NCI-H1105 (cell line): ENCODE measurements at regions not wholly inside any gene's neighbourhood (a gene's known extent, or its start where the extent isn't known, plus 50 kb on each side); places are given as distances from the start of the nearest gene placed in this dataset.

Source experiments
- DNase-seq: peaks from one replicate; lab custom pipeline; 2025; lab: John Stamatoyannopoulos, UW

DNA sequence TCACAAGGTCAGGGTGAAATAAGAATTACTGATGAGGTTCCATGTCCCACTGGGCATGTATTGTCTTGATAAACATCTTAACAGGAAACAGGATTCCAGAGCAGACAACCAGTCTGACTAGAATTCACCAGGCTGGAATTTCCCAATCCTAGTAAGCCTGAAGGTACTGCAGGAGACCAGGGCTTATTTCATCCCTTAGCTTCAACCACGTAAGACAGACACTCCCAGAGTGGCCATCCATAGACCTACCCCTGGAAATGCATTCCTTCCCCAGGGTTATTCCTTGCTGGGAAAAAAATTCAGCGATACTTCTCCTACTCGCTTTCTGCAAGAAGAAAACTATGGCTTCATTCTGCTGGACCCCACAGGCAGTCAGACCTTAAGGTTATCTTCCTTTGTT lies 785.4 kb downstream of the NR2F1-AS1 start:
- DNase-seq: no peak

DNA sequence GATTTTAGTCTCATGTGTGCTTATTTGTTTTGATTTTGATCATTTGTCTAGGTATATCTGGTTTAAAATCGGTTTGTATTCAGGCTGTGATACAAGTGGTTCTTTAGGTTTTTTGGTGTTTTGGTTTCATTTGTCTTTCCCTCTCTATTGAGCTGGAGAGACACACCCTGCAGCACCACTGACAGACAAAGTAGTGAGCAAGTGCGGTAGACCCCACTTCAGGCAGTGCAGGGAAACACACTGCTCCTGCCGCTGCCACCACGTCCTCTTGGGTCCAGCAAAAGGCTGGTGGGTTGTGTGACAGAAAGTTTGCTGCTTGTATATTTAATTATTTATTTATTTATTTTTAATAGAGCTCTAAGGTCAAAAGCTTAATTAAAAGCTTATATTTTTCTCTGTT lies 801.0 kb downstream of the NR2F1-AS1 start:
- no peak for DNase-seq

DNA sequence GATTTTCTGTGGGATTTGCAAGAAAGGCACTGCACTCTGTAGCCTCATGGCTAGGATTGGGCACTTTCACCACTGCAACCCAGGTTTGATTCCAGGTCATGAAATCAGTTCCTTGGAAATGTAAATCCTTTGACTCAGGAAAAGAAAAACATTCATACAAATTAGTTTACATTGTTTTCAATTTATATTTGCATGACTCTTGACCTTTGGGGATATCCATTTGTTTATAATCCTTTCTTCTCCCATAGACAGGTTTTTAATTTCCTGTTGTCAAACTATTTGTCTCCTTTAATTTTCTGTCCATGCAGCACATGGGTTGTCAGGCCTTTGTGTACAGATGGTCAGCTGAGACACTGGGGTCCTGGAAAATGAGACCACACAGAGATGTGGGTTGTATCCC lies 801.5 kb downstream of the NR2F1-AS1 start:
- DNase-seq: no peak

DNA sequence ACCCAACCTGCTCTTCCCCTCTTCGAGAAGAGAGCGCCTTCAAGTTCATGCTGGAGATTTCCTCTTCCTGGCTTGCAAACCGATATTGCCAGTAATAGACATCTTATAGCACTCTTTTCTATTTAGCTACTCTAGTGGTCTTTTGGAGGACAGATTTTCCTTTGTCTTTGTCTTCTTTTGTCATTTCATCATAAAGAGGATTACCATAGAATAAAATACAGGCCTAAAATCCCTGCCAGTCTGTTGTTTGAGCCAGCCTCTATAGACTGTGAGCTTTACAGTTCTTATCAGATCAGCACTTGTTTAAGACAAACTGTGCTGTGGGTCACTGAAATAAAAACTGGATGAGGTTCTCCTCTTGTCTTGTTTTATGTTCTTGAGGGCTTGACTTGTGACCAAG lies 802.8 kb downstream of the NR2F1-AS1 start:
- DNase-seq: no peak

DNA sequence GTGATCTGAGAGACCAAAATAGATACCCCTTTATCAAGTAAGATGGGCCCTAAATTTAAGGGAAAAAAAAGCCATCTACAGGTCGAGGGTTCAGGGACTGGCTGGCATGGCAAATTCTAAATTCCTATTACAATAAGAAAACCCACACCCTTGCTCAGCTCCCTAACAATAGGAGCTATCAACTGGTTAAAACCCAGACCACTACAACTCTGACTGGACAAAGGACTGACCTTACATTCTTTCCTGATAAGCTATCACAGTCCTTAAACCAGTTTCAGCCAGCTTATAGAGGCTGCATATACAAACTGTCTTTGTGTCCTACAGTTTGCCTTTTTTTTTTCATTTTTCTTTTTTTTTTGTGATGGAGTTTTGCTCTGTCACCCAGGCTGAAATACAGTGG lies 803.6 kb downstream of the NR2F1-AS1 start:
- DNase-seq: no peak

DNA sequence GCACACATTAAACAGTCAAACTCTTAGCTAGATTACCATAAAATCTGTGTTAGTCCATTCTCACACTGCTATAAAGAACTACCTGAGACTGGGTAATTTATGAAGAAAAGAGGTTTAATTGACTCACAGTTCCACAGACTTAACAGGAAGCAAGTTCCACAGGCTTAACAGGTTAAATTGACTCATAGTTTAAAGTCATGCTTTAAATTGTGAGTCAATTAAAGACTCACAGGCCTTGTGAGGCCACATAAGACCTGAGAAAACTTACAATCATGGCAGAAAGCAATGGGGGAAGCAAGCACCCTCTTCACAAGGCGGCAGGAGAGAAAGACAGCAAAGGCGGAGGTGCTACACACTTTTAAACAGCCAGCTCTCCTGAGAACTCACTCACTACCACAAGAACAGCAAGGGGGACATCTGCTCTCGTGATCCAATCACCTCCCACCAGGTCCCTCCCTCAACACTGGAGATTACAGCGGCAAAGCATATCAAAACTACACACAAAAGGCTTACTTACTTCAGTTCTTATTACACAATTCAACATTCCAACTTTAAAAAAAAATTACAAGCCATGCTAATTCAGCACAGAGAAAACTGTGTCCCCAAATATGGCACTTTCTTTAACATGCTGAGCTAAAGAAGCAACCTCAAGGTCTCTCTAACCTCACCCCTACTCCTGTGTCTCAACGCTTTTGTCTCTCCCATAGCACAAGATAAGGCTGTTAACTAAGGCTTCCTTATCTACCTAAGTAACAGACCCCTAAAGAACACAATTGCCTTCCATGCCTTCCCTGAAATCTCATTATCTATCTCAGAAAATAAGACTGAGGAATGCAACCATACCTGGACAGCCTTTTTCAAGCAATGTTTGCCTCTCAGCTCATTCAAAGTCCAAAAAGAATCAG lies 805.1 kb downstream of the NR2F1-AS1 start:
- DNase-seq: no peak

DNA sequence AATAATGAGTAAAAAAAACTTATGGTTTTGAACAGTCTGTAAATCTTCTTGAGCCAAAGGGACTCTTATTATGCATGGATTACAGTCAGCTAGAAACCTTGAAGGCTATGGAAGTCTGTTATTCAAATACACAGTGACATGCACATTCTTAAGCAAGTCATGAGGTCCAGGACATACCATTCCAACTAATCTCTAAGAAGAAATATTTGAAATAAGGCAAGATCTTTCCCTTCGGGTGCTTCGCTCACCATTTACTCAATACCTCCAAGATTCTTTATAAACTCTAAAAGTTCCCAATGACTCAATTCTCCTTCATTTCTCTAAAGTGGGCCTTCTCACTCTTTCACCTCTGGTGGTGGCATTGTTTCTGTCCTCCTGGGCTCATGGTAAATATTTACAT lies 811.0 kb downstream of the NR2F1-AS1 start:
- no peak for DNase-seq

DNA sequence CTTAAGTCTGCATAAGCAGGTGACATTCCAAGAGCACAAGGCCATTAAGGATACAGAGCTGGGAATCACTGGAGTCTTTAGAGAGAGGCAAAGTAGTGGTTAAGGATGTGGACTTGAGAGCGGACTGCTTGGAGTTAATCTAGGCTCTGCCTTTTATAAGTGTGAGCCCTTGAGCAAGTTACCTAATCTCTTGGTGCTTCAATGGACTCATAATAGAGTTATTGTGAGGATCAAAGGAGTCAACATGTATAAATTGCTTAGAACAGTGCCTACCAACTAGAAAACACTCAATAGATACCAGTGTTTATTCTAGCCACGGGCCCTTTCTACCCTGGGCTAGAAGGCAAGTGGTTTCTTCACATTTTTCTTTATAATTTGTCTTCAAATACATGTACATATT lies 819.4 kb downstream of the NR2F1-AS1 start:
- DNase-seq: no peak

DNA sequence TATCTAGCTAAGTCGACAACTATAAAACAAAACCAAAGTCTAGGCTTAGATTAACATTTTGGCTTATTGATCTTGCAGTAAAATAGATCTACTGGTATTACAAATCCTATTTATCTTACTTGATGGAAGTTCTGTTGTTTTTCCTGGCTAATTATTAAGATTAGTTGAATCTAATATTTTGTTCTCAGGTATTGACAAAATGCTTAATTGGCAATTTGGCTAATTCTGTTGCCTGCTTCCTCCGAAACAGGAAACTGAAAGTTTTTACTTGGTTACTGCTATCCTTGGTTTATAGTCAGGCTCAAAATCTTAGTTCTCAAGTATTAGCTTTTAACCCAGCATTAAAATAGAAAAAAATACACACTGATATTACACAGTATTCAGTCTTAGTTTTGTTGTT lies 820.5 kb downstream of the NR2F1-AS1 start:
- no peak for DNase-seq

DNA sequence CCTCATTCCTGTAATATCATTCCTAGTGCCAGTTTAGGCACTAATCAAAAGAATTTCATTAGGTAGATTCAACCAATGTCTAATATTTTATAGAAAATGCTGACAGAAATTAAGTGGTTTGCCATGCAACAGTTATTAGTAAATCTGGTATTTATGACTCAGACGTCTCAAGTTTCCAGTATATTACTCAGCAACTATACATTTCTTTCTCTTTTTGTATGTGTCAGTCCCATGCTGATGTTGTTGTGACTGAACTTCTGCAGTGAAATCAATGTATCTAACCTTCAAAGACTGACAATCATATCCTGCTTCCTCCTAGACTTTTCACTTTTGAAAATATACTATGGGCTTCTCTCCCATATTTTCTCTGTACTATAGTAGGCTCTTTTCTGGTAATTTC lies 822.5 kb downstream of the NR2F1-AS1 start:
- no peak for DNase-seq

DNA sequence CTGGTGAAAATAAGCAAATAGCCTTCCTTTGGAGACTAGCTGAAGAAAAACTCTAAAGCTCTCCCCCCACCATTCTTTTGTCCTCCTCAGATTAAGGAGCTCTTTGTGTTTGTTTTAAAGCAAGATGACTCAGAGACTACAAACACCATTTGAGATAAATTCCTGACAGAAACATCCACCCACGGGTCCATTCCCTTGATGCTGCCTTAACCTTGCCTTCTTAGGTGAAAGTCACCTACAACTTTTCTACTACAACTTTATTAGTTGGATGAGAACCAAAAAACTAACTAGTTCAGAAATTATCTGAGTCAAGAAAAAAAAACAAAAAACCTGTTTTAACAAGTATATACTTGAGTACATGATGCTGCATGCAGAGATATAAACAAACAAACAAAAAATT lies 831.1 kb downstream of the NR2F1-AS1 start:
- no peak for DNase-seq

DNA sequence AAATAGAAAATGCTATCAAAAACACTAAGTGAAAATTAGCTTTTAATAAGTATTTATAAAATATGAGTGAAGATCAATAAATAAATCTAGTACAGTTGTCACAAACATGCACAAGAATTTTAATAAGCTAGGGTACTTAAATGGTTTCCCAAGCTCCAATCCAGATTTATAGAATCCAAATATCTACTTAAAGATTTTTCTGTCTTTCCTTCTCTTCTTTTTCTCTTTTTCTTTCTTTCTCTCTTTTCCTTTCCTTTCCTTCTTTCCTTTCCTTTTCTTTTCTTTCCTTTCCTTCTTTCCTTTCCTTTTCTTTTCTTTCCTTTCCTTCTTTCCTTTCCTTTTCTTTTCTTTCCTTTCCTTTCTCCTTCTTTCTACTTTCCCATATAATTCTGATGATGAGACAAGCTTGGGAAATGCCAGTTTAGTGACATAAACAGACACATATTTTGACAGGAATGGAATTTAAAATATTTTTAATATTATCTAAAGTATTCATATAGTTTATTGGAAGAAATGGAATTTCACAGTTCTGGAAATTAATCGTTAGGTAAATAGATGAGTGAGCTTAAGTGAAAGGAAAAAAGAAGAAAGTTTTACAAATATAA lies 832.8 kb downstream of the NR2F1-AS1 start:
- DNase-seq: no peak

DNA sequence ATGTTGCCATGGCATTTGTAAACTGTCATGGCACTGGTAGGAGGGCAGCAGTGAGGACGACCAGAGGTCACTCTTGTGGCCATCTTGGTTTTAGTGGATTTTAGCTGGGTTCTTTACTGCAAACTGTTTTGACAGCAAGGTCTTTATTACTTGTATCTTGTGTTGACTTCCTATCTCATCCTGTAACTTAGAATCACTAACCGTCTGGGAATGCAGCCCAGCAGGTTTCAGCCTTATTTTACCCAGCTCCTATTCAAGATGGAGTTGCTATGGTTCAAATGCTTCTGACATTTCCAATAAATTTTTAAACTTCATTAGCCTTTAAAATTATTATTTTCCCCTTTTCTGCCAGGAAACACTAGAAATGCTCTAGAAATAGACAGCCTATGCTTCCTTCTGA lies 839.1 kb downstream of the NR2F1-AS1 start:
- no peak for DNase-seq

DNA sequence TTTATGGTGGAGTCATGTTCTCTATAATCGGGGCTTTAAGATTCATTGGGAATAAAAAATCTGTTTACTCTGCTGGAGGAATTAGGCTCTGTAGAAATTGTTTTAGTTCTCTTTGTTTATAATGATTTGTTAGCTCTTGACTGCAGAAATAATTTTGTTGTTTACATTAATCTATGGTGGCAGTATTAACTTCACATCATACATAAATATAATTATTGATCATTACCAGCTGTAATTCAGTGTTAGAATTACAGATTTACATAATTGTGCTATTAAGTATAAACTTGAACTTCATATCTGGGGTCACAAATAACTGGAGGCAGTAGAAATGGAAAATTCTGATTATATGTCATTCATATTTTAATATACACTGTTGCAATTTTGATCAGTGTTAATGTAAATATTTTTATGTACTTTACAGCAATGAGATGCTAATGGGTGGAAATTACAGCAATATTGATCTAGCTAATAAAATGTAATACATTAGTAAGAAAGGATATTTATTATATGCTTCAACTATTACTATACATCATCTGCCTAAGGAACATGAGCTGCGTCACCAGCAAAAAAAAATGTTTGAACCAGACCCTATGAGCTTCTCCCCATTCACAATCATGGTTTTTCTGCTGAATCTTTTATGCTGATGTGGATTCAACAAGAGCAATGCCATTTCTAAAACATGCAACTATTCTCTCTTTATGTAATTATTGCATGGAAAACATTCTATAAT lies 846.6 kb downstream of the NR2F1-AS1 start:
- no peak for DNase-seq

DNA sequence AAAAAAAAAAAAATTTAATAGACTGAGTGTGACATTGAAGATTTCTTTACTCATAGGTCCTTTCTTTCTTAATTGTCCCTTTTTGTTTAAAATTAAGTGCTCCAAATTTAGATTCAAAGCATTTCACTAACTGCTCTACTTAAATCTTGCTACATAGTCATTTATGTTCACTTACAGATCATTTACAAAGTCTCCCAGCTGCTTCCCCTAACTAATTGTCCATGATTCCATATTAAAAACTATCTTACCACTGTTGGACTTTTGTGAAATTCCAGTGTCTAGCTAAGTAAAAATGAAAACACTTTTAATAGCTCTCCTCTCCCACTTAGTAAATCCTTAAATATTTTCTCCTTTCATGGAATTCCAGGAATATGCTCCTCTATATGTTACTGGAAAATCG lies 850.5 kb downstream of the NR2F1-AS1 start:
- no peak for DNase-seq

DNA sequence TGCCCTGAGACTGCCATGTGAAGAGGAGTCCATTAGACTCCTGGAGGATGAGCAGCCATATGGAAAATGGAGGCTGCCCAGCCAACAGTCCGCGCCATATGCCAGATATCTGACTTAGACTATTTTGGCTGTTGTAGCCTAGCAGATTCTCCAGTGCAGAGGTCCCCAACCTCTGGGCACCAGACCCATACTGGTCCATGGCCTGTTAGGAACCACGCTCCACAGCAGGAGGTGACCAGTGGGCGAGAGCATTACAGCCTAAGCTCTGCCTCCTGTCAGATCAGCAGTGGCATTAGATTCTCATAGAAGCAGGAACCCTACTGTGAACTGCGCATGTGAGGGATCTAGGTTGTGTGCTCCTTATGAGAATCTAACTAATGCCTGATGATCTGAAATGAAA lies 851.9 kb downstream of the NR2F1-AS1 start:
- no peak for DNase-seq

DNA sequence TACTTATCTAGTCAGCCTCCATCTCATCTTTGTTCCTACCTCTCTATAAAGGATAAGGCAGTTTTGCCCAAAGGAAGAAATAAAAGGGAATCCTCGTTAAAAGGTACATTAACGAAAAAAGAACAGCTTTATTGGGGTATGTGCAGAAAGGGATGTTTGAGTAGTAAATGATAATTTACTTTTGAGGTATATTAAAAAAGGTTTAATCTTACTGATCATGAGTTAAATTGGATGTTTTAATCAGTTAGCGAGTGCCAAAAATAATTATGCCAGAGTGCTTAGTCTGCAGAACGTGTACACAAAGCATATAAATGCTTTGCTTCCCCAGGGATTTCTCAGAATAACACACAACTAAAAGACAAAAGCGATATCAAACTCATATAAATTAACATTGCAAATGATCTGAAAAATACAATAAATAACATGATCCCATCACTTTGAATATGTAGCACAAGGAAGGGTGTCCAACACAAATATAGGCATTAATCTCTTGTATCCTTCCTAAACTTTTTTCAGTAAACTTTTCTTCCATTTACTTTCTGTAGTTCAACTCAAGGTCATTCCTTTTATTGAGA lies 865.0 kb downstream of the NR2F1-AS1 start:
- DNase-seq: no peak

DNA sequence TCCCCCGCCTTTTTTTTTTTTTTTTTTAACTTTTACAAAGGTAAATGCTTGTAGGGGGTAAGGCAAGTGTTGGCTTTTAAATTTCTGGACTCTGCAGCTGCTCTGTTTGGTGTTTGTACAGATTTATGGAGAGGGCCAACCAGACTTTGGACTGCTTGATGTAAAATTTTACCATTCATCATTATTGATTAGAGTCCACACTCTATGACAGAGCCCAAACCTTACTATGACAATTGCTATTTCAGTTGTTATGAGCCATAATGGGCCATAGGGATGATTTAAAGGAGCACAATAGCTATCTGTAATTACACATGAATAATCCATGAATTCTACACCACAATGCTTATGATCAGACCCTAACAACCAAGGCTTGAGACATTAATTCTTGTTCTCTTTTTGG lies 867.2 kb downstream of the NR2F1-AS1 start:
- no peak for DNase-seq

DNA sequence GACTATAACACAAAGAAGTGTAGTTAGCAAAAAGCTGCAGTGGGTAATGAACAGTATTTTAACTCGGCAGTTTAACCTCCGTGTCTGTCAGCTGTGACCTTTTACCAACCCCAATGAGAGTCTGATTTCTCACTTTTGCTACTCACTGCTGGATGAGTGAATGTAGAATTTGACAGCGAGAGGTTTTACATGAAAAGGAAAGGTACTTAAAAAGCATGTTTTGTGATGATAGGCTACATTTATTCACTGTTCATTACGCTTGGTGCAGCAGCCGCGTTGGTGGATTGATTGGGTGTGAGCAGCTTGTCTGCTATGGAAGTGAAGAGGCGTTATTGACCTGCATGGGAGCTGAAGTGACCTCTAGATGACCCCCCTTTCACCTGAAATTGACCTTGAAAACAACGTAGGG lies 867.7 kb downstream of the NR2F1-AS1 start:
- DNase-seq: no peak

DNA sequence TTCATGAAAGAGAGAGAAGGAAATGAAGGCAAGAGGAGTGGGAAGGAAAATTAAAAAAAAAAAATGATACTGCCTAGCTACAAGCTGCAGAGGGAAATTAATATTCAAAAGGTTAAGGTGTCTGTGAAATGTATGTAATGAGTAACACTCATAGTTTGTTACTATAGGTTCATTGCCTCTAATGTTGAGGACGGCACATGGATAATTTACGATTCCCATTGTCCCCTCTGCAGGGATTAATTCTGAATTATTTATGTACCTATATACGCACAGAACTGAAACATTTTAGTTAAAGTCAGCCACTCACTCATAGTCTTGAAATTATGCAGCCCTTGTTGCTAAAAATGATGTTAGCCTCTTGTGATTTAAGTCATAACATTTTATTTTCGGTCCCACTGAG lies 869.1 kb downstream of the NR2F1-AS1 start:
- no peak for DNase-seq

DNA sequence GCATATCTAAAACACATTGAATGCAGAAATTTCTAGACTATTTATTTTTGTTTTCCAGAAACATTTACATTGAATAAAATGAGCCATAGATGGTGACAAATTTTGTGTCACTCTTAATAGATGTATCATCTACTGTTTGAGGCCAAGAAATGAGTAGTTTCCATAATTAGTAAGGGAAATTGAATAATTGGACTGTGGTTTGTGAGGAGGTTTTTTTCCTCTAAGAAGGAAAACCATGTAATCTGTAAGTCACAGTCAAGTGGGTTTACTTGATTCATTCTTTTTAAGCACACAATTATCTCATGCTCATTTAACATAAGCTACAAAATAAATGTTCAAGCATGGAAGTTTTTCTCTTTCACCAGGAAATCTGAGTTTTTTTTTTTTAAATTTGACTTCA lies 876.4 kb downstream of the NR2F1-AS1 start:
- DNase-seq: no peak

DNA sequence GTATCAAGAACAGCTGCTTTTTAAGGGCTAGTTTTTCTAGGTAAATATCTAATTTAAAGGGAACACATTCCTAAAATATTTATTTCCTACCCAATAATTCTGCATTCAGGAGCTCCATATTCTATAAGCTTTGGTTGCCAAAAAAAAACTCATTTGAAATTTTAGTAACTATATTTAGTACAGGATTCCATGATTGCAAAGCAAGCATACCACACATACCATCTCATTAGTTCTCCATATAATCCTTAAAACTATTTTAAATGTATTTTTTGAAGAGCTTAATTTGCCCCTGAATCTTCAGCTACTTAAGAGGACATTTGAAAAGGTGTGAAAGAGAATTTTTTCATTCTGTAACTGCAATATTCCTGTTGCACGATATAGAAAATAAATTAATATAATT lies 877.0 kb downstream of the NR2F1-AS1 start:
- DNase-seq: no peak
